GM12864 (cell line): ENCODE measurements at regions not wholly inside any gene's neighbourhood (a gene's known extent, or its start where the extent isn't known, plus 50 kb on each side); places are given as distances from the start of the nearest gene placed in this dataset.

Experiments used
- DNase-seq: peaks from one replicate; pipeline ENCODE4 v3.0.0-alpha.2; 2011; ENCODE audit warnings: low read depth
- H3K4me3 ChIP-seq: 2 replicates; pipeline ENCODE4 v1.5.1; 2011; ENCODE audit warnings: mild to moderate bottlenecking, low read depth, low read length, control low read depth
- CTCF ChIP-seq: IDR thresholded peaks from 2 replicates; pipeline ENCODE4 v1.5.1; 2011; ENCODE audit warnings: low read depth, mild to moderate bottlenecking, moderate library complexity, low read length, control low read depth, inconsistent platforms; ENCODE audit errors: missing control alignments

DNA sequence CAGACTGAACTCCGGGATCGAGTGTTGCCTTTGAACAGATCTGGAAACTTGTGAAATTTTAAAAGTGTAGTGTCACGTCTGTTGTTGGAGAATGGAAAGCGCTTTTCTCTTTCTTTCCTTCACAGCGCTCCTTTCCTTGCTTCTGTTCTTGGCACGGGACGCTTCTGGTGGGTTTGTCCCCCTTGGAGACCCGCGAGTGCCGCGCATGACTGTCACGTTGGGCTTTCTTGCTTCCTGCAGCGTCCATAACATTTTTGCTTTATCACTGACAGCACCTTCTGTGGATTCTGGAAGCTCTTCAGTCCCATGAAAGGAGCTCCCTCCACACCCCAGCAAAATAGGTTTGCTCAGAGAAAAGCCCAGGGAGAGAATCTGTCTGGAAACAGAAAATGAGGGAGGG, 193.0 kb upstream of the TMEM132C start:
- no peak for TF ChIP-seq CTCF
- H3K4me3 ChIP-seq: no peak overlapping the region

DNA sequence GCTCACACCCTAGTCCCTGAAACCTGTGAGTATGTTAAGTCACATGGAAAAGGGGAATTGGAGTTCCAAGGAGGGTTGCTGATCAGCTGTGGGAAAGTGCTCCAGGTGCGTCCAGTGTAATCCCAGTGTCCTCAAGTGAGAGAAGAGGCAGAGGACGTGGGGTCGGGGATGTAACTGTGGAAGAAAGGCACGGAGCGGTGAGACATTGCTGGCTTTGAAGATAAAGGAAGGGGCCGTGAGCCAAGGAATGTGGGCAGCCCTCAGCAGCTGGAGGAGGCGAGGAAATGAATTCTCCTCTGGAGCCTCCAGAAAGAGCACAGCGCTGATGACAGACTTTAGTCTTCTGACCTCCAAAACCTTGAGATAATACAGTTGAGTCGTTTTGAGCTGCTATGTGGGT, 191.6 kb upstream of the TMEM132C start:
- H3K4me3 ChIP-seq: no peak overlapping the region
- DNase-seq: no peak
- no peak for TF ChIP-seq CTCF

More for the DNA sequence above, 193.0 kb upstream of the TMEM132C start:
- DNase-seq: no peak

GRCh38 chr12:128076188-128076587, 190.8 kb upstream of the TMEM132C start:
- DNase-seq: no peak
- H3K4me3 ChIP-seq: no peak overlapping the region
- no peak for TF ChIP-seq CTCF

GRCh38 chr12:128077211-128077916, 189.6 kb upstream of the TMEM132C start:
- no peak overlapping the region for H3K4me3 ChIP-seq
- no peak for DNase-seq
- TF ChIP-seq CTCF: no peak

GRCh38 chr12:128077917-128078298, 189.1 kb upstream of the TMEM132C start:
- H3K4me3 ChIP-seq: no peak overlapping the region
- no peak for DNase-seq
- TF ChIP-seq CTCF: no peak

DNA sequence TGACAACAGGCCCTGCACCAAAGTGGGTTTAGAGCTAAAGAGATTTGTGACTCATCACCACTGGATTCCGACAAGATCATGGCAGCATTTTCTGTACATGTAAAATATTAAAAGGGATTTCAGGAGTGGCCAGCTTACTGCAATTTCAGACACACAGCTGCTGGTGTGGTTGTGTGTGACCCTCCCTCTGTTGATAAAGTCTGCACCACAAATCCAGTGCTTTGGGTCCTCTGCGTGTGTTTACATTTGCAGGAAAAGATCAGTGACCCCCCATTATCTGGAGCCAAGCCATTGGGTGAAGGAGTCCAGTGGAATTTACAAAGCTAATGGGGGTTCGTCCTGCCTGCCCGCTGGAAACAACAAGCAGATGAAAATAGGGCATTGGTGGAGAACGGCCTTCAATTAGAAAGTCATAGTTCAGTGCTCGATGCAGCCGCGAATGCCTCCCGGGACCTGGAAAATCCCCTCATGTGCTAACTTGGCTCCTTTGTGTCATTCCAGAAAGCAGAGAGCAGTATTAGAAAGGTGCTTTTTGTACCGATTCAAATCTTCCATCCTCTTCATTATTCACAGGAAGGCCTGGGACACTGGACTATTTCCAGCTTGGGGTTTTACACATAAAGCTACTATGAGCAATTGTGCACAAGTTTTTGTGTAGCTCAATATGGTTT, 188.5 kb upstream of the TMEM132C start:
- no peak for TF ChIP-seq CTCF
- H3K4me3 ChIP-seq: no peak overlapping the region
- DNase-seq: no peak

GRCh38 chr12:128079446-128079845, 187.5 kb upstream of the TMEM132C start:
- H3K4me3 ChIP-seq: no peak overlapping the region
- DNase-seq: no peak
- no peak for TF ChIP-seq CTCF
